ENCODE measurements at regions not wholly inside any gene's neighbourhood (a gene's known extent, or its start where the extent isn't known, plus 50 kb on each side); places are given as distances from the start of the nearest gene placed in this dataset.

GRCh38 chr6:84816741-84817140 lies 52.3 kb upstream of the TBX18 start:
- WGBS (ENCODE audit: extremely low coverage, insufficient read length, low lambda C conversion rate), result no CpG with 5 or more reads among the region's 3 CpGs
- Mint-ChIP-seq H3K36me3 (ENCODE audit: insufficient read depth in 1 of 3, low read depth in 3 of 3) (no peaks in the 10 kb centered on the region), H3K9me3 (peaks cover 10% of the 10 kb centered on the region in 2 experiments; a peak in 2 of 5 replicates), H3K27me3 (ENCODE audit: low read depth) (peaks cover 9% of the 10 kb centered on the region), H3K4me1 (no peaks in the 10 kb centered on the region), H3K4me3 (no peak overlapping the region), H3K27ac (no peak overlapping the region)
- Histone ChIP-seq H4K5ac (ENCODE audit: insufficient read length, low read depth, low read length) (no peak overlapping the region), H3T11ph (ENCODE audit: low read length) (no peak overlapping the region), H4K91ac (ENCODE audit: insufficient read length, low read depth, low read length) (no peak overlapping the region), H3K9me3 (ENCODE audit: control insufficient read depth, low read depth, low read length) (no peaks in the 10 kb centered on the region), H2BK5ac (ENCODE audit: insufficient read length, low read length) (no peak overlapping the region), H2BK20ac (ENCODE audit: low read depth, low read length, poor library complexity, severe bottlenecking) (no peak overlapping the region), H3K14ac (ENCODE audit: insufficient read depth, low read length) (no peak overlapping the region), H3K23me2 (ENCODE audit: insufficient read length, low read depth, low read length, poor library complexity, severe bottlenecking) (no peaks in the 10 kb centered on the region), H3K79me1 (ENCODE audit: insufficient read depth, low read depth, low read length, poor library complexity, severe bottlenecking) (no peaks in the 10 kb centered on the region), H2AK5ac (ENCODE audit: insufficient read length, low read length) (no peak overlapping the region), H2BK120ac (ENCODE audit: low read depth, low read length, poor library complexity, severe bottlenecking) (no peak overlapping the region), H3K4me2 (ENCODE audit: insufficient read depth, insufficient read length, low read length) (no peak overlapping the region), H3K27ac (ENCODE audit: insufficient read length, low read depth, low read length) (no peak overlapping the region), H3K23ac (ENCODE audit: insufficient read length, low read depth, low read length) (no peak overlapping the region), H3K4ac (ENCODE audit: low read depth, low read length) (no peak overlapping the region), H3K4me1 (ENCODE audit: insufficient read depth, low read length) (no peaks in the 10 kb centered on the region), H2AFZ (ENCODE audit: low read length) (no peak overlapping the region), H3K18ac (ENCODE audit: insufficient read length, low read depth, low read length) (no peak overlapping the region), H4K20me1 (ENCODE audit: control insufficient read depth, insufficient read depth, insufficient read length) (no peaks in the 10 kb centered on the region), H2BK15ac (ENCODE audit: low read depth, low read length) (no peak overlapping the region), H3K79me2 (ENCODE audit: insufficient read depth, low read length) (no peaks in the 10 kb centered on the region), H3K56ac (ENCODE audit: insufficient read length, low read depth, low read length) (no peak overlapping the region), H2BK12ac (ENCODE audit: insufficient read length, low read depth, low read length) (no peak overlapping the region), H3K27me3 (ENCODE audit: insufficient read depth, low read length) (no peaks in the 10 kb centered on the region), H3K9ac (ENCODE audit: extremely low read depth, insufficient read length, low read length) (no peak overlapping the region), H4K8ac (replicated peaks; ENCODE audit: insufficient read length, low read depth, low read length) (no peak overlapping the region)
- no peak for TF ChIP-seq CTCF (conservative IDR thresholded peaks at IDR 0.05)
- DNase-seq, result no peak

Data from H9 (cell line).